IMR-90 (cell line): ENCODE measurements at regions not wholly inside any gene's neighbourhood (a gene's known extent, or its start where the extent isn't known, plus 50 kb on each side); places are given as distances from the start of the nearest gene placed in this dataset.

Experiments used
- CEBPB ChIP-seq: IDR thresholded peaks from 2 replicates; pipeline ENCODE4 v1.6.1; 2012; ENCODE audit warnings: low read depth, low read length, improper control_type of control experiment
- CHD1 ChIP-seq: IDR thresholded peaks from 2 replicates; pipeline ENCODE4 v1.6.1; 2012; ENCODE audit warnings: low read depth, low read length, improper control_type of control experiment
- MAFK ChIP-seq: IDR thresholded peaks from 2 replicates; pipeline ENCODE4 v1.6.1; 2012; ENCODE audit warnings: low read depth, low read length, improper control_type of control experiment
- POLR2A ChIP-seq: IDR thresholded peaks from 2 replicates; pipeline ENCODE4 v1.6.1; 2012; ENCODE audit warnings: mild to moderate bottlenecking, low read depth, low read length
- RAD21 ChIP-seq: IDR thresholded peaks from 2 replicates; pipeline ENCODE4 v1.6.1; 2012; ENCODE audit warnings: low read length, improper control_type of control experiment
- RCOR1 ChIP-seq: IDR thresholded peaks from 2 replicates; pipeline ENCODE4 v1.6.1; 2012; ENCODE audit warnings: mild to moderate bottlenecking, low read length, improper control_type of control experiment; ENCODE audit not compliant: insufficient replicate concordance
- SMC3 ChIP-seq: fragments of 150-350 bp; IDR thresholded peaks from 2 replicates; pipeline ENCODE4 v1.6.1; 2016; ENCODE audit warnings: low read depth, mild to moderate bottlenecking, antibody characterized with exemption, low read length, moderate library complexity
- TF ChIP-seq, protein P1 (sequence below): conservative IDR thresholded peaks from 2 replicates; pipeline ENCODE4 v1.5.1; 2012; ENCODE audit warnings: mild to moderate bottlenecking, low read depth, low read length, improper control_type of control experiment
- TF ChIP-seq, protein P2 (sequence below): fragments of 150-350 bp; IDR thresholded peaks from 2 replicates; pipeline ENCODE4 v1.6.1; 2017; ENCODE audit warnings: mild to moderate bottlenecking, antibody characterized with exemption, low read length, low read depth

DNA sequence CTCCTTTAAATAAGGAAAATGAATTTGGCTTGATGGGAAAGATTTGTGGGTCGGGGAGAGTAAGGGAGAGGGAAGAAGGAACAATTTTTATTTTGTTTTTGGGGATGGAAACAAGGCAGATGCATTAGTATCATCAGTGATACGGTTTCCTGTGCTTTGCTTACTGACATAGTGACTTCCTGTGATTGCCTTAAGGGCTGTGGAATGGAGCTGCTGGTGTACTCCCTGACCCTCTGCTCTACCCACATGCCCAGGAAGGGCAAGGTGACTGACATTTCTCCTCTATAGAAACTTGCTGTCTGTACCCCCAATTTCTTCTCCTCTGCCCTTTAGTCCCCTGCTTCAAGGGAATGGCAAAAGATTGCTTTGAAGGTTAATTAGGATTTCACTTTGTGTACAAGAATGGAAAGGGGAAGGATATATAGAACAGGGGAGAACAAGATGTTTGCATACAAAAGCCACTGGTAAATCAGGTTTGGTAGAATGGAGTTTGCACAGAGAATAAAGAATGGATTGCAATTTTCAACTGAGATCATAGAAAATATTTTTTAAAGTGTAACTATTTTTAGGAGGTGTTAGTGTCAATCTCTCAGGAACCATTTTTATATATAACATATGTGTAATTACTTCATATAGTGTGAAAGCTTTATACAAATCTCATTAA, 129.0 kb upstream of the AGR3 start:
- no peak for TF ChIP-seq RAD21
- TF ChIP-seq CEBPB: no peak
- TF ChIP-seq, protein P1, sequence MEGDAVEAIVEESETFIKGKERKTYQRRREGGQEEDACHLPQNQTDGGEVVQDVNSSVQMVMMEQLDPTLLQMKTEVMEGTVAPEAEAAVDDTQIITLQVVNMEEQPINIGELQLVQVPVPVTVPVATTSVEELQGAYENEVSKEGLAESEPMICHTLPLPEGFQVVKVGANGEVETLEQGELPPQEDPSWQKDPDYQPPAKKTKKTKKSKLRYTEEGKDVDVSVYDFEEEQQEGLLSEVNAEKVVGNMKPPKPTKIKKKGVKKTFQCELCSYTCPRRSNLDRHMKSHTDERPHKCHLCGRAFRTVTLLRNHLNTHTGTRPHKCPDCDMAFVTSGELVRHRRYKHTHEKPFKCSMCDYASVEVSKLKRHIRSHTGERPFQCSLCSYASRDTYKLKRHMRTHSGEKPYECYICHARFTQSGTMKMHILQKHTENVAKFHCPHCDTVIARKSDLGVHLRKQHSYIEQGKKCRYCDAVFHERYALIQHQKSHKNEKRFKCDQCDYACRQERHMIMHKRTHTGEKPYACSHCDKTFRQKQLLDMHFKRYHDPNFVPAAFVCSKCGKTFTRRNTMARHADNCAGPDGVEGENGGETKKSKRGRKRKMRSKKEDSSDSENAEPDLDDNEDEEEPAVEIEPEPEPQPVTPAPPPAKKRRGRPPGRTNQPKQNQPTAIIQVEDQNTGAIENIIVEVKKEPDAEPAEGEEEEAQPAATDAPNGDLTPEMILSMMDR: no peak
- TF ChIP-seq, protein P2, sequence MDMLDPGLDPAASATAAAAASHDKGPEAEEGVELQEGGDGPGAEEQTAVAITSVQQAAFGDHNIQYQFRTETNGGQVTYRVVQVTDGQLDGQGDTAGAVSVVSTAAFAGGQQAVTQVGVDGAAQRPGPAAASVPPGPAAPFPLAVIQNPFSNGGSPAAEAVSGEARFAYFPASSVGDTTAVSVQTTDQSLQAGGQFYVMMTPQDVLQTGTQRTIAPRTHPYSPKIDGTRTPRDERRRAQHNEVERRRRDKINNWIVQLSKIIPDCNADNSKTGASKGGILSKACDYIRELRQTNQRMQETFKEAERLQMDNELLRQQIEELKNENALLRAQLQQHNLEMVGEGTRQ: no peak
- no peak for TF ChIP-seq RCOR1
- no peak for TF ChIP-seq MAFK
- TF ChIP-seq POLR2A: no peak
- no peak for TF ChIP-seq SMC3
- no peak for TF ChIP-seq CHD1
